ENCODE measurements at regions not wholly inside any gene's neighbourhood (a gene's known extent, or its start where the extent isn't known, plus 50 kb on each side); places are given as distances from the start of the nearest gene placed in this dataset.

DNA sequence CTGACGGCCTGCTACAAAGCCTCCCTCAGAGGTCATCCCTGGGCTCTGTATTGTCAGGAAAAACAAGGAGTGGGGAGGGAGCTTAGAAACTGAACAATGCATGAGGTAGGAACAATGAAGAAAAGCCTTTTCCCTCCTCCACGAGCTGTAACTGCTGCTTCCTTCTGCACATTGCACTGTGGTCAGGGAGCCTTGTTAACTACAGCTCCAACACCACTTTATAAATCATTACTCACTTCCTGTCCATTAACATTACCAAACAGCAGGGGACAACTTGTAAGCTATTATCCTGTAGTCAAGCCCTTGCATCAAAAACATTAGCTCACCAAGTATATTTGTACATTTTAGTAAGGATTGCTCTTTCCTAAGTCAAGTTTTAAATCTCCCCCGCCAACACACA lies 336.0 kb upstream of the NR5A2 start:
- TF ChIP-seq, protein P1, sequence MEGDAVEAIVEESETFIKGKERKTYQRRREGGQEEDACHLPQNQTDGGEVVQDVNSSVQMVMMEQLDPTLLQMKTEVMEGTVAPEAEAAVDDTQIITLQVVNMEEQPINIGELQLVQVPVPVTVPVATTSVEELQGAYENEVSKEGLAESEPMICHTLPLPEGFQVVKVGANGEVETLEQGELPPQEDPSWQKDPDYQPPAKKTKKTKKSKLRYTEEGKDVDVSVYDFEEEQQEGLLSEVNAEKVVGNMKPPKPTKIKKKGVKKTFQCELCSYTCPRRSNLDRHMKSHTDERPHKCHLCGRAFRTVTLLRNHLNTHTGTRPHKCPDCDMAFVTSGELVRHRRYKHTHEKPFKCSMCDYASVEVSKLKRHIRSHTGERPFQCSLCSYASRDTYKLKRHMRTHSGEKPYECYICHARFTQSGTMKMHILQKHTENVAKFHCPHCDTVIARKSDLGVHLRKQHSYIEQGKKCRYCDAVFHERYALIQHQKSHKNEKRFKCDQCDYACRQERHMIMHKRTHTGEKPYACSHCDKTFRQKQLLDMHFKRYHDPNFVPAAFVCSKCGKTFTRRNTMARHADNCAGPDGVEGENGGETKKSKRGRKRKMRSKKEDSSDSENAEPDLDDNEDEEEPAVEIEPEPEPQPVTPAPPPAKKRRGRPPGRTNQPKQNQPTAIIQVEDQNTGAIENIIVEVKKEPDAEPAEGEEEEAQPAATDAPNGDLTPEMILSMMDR (IDR thresholded peaks at IDR 0.05): no peak
- no peaks in the 10 kb centered on the region for H3K36me3 ChIP-seq
- no peaks in the 10 kb centered on the region for H3K27me3 ChIP-seq
- no peak overlapping the region for H3K27ac ChIP-seq
- H3K4me1 ChIP-seq: no peaks in the 10 kb centered on the region
- no peak for DNase-seq (ENCODE audit: low spot score)
- no peaks in the 10 kb centered on the region for H3K9me3 ChIP-seq
- H3K4me3 ChIP-seq: no peak overlapping the region

DNA sequence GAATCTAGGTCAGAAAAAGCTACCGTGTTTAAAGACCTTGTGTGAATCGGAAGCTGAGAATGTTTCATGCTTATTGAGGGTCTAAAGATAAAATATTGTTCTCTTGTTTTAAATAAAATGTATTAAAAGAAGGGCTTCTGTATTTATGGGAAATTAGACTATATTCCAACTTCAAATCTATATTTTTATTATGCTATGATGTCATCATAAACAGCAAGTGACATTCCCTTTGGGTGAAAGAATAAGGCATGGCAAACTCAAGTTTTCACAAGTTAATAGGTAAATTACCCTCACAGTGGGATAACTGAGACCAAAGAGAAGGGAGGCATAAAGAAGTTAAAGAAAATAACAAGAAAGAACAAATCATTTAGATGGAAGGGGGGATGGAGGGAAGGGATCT lies 333.8 kb upstream of the NR5A2 start:
- no peaks in the 10 kb centered on the region for H3K9me3 ChIP-seq
- H3K4me3 ChIP-seq: no peak overlapping the region
- no peak overlapping the region for H3K27ac ChIP-seq
- no peaks in the 10 kb centered on the region for H3K4me1 ChIP-seq
- TF ChIP-seq, protein P1 (IDR thresholded peaks at IDR 0.05): no peak
- no peak for DNase-seq (ENCODE audit: low spot score)
- H3K36me3 ChIP-seq: no peaks in the 10 kb centered on the region
- no peaks in the 10 kb centered on the region for H3K27me3 ChIP-seq

DNA sequence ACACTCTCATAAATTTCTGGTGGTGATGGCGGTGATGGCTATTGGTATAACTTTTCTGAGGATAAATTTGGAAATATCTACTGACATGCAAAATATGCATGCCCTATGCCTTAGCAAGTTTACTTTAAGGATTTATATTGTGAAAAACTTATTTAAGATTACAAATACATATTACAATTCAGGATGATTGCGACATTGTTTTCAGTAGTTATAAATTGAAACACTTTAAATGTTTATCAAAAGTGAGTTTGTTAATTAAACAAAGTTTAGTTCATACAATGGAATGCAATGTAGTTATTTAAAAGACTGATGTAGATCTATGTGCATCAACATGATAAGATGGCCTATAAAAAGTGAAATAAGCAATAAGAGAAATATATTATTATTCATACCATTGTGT lies 331.3 kb upstream of the NR5A2 start:
- Histone ChIP-seq H3K4me1 (no peaks in the 10 kb centered on the region), H3K27me3 (no peaks in the 10 kb centered on the region), H3K4me3 (no peak overlapping the region), H3K27ac (no peak overlapping the region), H3K9me3 (no peaks in the 10 kb centered on the region), H3K36me3 (no peaks in the 10 kb centered on the region)
- TF ChIP-seq, protein P1 (IDR thresholded peaks at IDR 0.05): no peak
- DNase-seq (ENCODE audit: low spot score): no peak

DNA sequence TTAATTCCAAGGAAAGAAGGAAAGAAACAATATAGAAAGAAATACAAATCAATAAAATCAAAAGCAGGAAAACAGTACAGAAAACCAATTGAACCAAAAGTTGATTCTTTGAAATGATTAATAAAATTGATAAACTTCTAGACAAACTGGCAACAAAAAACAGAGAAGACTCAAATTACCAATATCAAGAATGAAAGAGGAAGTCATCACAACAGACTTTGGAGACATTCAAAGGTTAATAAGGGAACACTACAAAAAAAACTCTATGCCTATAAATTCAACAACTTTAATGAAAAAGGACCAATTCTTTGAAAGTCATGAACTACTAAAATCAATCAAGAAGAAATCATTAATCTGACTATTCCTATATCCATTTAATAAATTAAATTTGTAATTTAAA lies 329.3 kb upstream of the NR5A2 start:
- Histone ChIP-seq H3K4me3 (no peak overlapping the region), H3K27me3 (no peaks in the 10 kb centered on the region), H3K27ac (no peak overlapping the region), H3K4me1 (no peaks in the 10 kb centered on the region), H3K36me3 (no peaks in the 10 kb centered on the region), H3K9me3 (no peaks in the 10 kb centered on the region)
- DNase-seq (ENCODE audit: low spot score): no peak
- TF ChIP-seq, protein P1 (IDR thresholded peaks at IDR 0.05): no peak

DNA sequence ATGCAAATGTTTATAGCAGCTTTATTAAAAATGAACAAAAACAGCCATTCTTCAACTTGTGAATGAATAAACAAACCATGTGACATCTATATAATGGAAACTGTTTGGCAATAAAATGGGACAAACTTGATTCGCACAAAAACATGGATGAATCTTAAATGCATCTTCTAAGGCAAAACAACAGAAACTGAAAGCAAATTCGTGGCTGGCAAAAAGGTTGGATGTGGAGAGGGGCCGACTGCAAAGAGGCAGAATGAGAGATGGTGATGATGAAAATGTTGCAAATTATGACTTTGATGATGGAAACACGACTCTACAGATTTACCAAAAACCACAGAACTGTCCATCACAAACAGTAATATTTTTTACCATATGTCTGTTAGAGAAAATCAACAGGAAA lies 327.0 kb upstream of the NR5A2 start:
- Histone ChIP-seq H3K36me3 (no peaks in the 10 kb centered on the region), H3K27ac (no peak overlapping the region), H3K27me3 (no peaks in the 10 kb centered on the region), H3K4me1 (no peaks in the 10 kb centered on the region), H3K4me3 (no peak overlapping the region), H3K9me3 (no peaks in the 10 kb centered on the region)
- TF ChIP-seq, protein P1 (IDR thresholded peaks at IDR 0.05): no peak
- no peak for DNase-seq (ENCODE audit: low spot score)

DNA sequence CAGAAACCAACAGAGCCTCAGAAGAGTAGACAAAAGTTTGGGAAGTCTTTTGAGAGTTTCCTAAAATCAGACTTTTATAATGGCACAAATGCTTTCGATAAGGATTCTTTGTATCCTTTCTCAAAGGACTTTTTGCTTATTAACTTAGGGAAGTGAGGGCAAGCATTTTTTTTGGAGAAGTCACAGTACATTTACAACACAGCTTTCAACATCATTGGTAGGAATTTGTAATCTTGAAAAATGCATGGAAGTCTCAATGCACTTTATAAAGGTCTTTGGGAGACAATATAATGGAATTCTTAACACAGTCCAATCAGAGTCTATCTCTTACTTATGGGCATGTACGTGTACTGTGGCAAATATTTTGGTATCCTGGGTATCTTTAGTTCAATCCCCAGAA lies 325.8 kb upstream of the NR5A2 start:
- Histone ChIP-seq H3K9me3 (no peaks in the 10 kb centered on the region), H3K27me3 (no peaks in the 10 kb centered on the region), H3K27ac (no peak overlapping the region), H3K4me3 (no peak overlapping the region), H3K4me1 (no peaks in the 10 kb centered on the region), H3K36me3 (no peaks in the 10 kb centered on the region)
- DNase-seq (ENCODE audit: low spot score): no peak
- TF ChIP-seq, protein P1 (IDR thresholded peaks at IDR 0.05): no peak

All from right atrium auricular region (tissue), 2 donors.